Adipocyte (in vitro differentiated cells): ENCODE measurements at regions not wholly inside any gene's neighbourhood (a gene's known extent, or its start where the extent isn't known, plus 50 kb on each side); places are given as distances from the start of the nearest gene placed in this dataset.

Experiments used
- DNase-seq: peaks from one replicate; pipeline ENCODE4 v3.0.0-alpha.2; 2015; ENCODE audit warnings: low read depth
- H3K27me3 ChIP-seq: replicated peaks from 2 replicates; pipeline ENCODE4 v1.7.0; 2013; ENCODE audit warnings: mild to moderate bottlenecking, low read length, moderate library complexity; ENCODE audit not compliant: control insufficient read depth, insufficient read depth
- H3K36me3 ChIP-seq: 2 replicates; pipeline ENCODE4 v1.7.0; 2013; ENCODE audit warnings: low read length, mild to moderate bottlenecking, moderate library complexity; ENCODE audit not compliant: control insufficient read depth, insufficient read depth, severe bottlenecking
- H3K4me1 ChIP-seq: 2 replicates; pipeline ENCODE4 v1.7.0; 2013; ENCODE audit warnings: mild to moderate bottlenecking, low read length, moderate library complexity; ENCODE audit not compliant: control insufficient read depth, insufficient read depth
- H3K4me3 ChIP-seq: 2 replicates; pipeline ENCODE4 v1.7.0; 2013; ENCODE audit warnings: mild to moderate bottlenecking, low read length, moderate library complexity
- H3K9ac ChIP-seq: 2 replicates; pipeline ENCODE4 v1.7.0; 2013; ENCODE audit warnings: mild to moderate bottlenecking, low read length, moderate library complexity
- H3K9me3 ChIP-seq: 2 replicates; pipeline ENCODE4 v1.7.0; 2013; ENCODE audit warnings: mild to moderate bottlenecking, low read length, moderate library complexity; ENCODE audit not compliant: control insufficient read depth

DNA sequence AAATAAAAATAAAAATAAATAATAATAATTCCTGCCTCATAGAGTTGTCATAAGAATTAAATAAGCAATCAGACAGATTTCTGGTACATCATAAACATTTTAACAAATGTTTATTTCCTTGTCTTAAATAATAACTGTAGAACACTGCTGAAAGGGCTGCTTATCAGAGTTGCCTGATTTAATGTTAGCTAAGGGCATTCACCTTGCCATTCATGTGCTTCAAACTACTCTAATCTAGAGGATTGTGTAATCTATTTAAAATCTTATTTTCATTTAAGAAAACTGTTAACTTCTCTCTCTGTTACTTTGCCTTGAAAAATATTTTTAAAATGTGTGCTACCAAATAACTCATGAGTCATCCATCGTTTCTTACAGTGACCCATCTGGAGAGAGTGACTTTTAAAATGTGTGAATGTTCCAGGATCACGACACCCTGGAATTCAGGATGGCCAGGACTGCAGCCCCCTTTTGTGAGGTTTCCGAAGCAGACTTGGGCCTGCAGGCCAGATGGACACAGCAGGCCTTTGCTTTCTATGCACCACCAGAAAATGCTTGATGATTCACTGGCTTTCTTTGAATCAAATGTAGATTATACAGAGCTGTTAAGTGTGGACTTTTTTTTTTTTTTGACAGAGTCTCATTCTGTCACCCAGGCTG lies 109.1 kb upstream of the TNS3 start:
- H3K9ac ChIP-seq: peak overlapping the region; percentile 51
- H3K27me3 ChIP-seq: no peaks in the 10 kb centered on the region
- H3K4me3 ChIP-seq: no peak overlapping the region
- peaks cover 22% of the 10 kb centered on the region for H3K4me1 ChIP-seq
- DNase-seq: peak; percentile 61
- no peaks in the 10 kb centered on the region for H3K36me3 ChIP-seq
- H3K9me3 ChIP-seq: no peaks in the 10 kb centered on the region

DNA sequence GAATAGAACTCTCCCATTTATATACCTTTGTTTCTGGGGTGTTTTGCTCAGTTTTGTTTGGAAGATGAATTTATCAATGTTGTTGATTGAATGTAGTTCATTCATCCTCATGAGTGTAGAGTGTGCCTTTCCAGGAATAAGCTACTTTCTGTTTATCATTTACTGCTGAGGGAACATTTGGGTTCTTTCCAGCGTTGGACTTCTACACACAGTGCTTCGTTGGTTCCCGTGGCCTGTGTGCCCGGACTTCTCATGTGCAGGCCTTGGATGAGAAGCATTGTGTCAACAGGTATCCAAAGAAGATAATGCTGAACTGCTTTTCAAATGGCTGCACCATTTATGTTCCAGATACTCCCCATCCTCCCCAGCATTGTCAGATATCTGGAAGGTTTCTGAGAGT lies 107.6 kb upstream of the TNS3 start:
- Histone ChIP-seq H3K4me3 (no peak overlapping the region), H3K9ac (no peak overlapping the region), H3K27me3 (no peaks in the 10 kb centered on the region), H3K9me3 (no peaks in the 10 kb centered on the region), H3K36me3 (no peaks in the 10 kb centered on the region), H3K4me1 (peaks cover 22% of the 10 kb centered on the region)
- DNase-seq: no peak

DNA sequence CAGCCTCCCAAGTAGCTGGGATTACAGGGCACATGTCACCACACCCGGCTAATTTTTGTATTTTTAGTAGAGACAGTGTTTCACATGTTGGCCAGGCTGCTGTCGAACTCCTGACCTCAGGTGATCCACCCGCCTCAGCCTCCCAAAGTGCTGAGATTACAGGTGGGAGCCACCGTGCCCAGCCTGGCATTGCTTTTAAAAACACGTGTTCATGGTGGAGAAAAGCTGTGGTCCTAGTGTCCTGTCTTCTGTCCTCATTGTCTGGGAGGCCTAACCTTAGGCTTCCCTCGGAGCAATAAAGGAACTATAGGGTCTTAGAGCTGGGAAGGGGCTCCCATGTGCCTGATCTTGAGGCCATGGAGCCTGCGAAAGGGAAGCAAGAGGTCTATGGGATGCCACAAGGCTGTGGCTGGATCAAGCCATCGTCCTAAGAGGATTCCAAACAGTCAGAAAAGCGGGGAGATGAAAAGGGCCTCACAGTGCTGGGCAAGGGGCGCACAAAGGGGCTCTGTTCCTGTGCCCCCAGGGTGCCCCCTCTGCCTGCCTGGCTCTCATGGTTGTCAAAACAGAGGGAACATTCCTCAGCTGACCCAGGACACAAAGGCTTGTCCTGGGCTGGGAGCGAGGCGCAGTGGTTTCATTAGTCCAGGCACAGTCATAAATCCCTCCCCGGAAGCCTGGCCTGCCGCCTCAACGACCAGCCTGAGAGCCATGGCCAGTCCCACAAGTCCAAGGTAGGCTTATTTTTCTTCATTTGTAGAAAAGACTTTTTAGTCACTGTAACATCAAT lies 106.6 kb upstream of the TNS3 start:
- H3K36me3 ChIP-seq: no peaks in the 10 kb centered on the region
- no peak overlapping the region for H3K9ac ChIP-seq
- DNase-seq: no peak
- peaks cover 22% of the 10 kb centered on the region for H3K4me1 ChIP-seq
- no peak overlapping the region for H3K4me3 ChIP-seq
- no peaks in the 10 kb centered on the region for H3K9me3 ChIP-seq
- H3K27me3 ChIP-seq: peaks cover 2% of the 10 kb centered on the region

DNA sequence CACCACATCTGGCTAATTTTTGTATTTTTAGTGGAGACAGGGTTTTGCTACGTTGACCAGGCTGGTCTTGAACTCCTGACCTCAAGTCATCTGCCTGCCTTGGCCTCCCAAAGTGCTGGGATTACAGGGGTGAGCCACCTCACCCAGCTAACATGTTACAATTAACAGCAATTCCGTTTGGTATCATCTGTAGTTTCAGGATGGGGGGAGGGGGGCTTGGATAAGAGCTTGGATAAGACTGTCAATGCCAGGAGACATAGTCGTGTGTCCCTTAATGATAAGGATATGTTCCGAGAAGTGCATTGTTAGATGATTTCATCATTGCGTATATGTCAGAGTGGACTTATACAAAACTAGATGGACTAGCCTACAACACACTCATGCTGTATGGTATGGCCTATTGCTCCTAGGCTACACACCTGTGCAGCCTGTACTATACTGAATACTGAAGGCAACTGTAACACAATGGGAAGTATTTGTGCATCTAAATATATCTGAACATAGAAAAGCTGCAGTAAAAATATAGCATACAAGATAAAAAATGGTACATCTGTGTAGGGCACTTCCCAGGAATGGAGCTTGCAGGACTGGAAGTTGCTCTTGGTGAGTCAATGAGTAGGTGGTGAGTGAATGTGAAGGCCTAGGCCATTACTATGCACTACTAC lies 103.9 kb upstream of the TNS3 start:
- H3K9me3 ChIP-seq: no peaks in the 10 kb centered on the region
- no peak overlapping the region for H3K4me3 ChIP-seq
- peaks cover under 1% of the 10 kb centered on the region for H3K4me1 ChIP-seq
- no peak overlapping the region for H3K9ac ChIP-seq
- peaks cover 3% of the 10 kb centered on the region for H3K27me3 ChIP-seq
- H3K36me3 ChIP-seq: no peaks in the 10 kb centered on the region
- no peak for DNase-seq

DNA sequence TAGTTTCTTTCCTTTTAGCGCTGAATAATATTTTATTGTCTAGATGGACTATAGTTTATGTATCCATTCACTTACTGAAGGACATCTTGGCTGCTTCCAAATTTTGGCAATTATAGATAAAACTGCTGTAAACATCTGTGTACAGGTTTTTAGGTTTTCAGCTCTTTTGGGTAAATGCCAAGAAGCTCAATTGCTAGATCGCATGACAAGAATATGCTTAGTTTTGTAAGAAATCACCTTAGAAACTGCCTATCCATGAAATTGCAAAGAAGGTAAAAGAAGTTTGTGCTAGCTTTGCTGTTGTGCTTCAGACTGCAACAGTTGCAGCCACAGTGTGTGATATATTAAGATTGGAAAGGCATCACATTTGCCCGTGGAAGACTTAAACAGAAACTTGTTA lies 103.2 kb upstream of the TNS3 start:
- peaks cover 3% of the 10 kb centered on the region for H3K27me3 ChIP-seq

DNA sequence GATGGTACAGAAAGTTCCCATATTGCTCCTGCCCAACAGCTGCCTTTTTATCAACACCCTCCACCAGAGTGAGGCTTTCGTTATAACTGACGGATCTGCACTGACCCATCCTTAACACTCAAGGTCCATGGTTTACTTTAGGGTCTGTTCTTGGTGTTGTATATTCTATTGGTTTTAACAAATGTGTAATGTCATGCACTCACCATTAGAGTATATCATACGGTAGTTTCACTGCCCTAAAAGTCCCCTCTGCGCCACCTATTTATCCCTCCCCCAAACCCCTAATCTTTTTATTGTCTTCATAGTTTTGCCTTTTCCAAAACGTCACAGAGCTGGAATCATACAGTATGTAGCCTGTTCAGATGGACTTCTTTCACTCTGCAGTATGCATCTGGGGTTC lies 102.8 kb upstream of the TNS3 start:
- DNase-seq: no peak
- peaks cover 3% of the 10 kb centered on the region for H3K27me3 ChIP-seq
- H3K4me1 ChIP-seq: no peaks in the 10 kb centered on the region
- no peak overlapping the region for H3K4me3 ChIP-seq
- no peak overlapping the region for H3K9ac ChIP-seq
- no peaks in the 10 kb centered on the region for H3K36me3 ChIP-seq
- no peaks in the 10 kb centered on the region for H3K9me3 ChIP-seq

More for the DNA sequence above, 103.2 kb upstream of the TNS3 start:
- Histone ChIP-seq H3K36me3 (no peaks in the 10 kb centered on the region), H3K4me1 (no peaks in the 10 kb centered on the region), H3K4me3 (no peak overlapping the region), H3K9ac (no peak overlapping the region), H3K9me3 (no peaks in the 10 kb centered on the region)
- no peak for DNase-seq

DNA sequence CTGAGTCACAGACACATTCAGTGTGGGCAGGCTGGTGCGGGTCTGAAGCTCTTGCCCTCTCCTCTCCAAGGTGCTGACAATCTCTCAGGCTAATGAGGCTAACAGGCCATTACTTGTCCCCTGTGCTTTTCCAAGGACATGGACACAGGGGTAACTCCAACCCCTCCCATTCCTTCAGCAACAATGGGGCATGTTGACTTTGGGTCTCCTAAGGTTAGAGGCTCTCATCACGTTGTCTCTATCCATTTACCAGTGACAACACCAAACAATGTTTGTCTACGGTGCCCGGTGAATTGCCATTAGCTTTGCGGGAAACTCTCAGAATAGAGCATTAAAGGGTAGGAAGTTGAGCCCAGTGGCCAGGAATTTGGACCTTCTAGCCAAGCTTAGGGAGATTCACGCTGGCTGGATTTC lies 101.6 kb upstream of the TNS3 start:
- peaks cover 3% of the 10 kb centered on the region for H3K27me3 ChIP-seq
- no peaks in the 10 kb centered on the region for H3K9me3 ChIP-seq
- no peaks in the 10 kb centered on the region for H3K36me3 ChIP-seq
- no peak overlapping the region for H3K9ac ChIP-seq
- no peaks in the 10 kb centered on the region for H3K4me1 ChIP-seq
- no peak overlapping the region for H3K4me3 ChIP-seq
- DNase-seq: no peak

DNA sequence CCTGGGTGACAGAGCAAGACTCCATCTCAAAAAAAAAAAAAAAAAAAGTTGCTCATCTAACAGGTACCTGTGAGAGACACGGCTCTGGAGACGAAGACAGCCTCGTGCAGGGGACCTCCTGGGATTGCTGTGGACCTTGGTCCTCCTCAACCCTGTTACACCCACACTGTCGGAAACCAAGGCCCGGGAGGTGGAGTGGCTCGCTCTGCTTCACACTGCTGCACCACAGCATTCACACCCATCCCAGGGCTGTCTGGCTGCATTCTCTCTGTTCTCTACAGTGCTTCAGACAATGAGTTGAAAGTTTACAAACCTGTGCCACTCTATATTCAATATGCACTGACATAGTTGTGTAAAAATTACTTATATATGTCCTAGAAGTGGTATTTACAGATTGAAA lies 101.0 kb upstream of the TNS3 start:
- Histone ChIP-seq H3K27me3 (peaks cover 3% of the 10 kb centered on the region), H3K9me3 (no peaks in the 10 kb centered on the region), H3K36me3 (no peaks in the 10 kb centered on the region), H3K4me1 (no peaks in the 10 kb centered on the region), H3K4me3 (no peak overlapping the region), H3K9ac (no peak overlapping the region)
- DNase-seq: no peak

DNA sequence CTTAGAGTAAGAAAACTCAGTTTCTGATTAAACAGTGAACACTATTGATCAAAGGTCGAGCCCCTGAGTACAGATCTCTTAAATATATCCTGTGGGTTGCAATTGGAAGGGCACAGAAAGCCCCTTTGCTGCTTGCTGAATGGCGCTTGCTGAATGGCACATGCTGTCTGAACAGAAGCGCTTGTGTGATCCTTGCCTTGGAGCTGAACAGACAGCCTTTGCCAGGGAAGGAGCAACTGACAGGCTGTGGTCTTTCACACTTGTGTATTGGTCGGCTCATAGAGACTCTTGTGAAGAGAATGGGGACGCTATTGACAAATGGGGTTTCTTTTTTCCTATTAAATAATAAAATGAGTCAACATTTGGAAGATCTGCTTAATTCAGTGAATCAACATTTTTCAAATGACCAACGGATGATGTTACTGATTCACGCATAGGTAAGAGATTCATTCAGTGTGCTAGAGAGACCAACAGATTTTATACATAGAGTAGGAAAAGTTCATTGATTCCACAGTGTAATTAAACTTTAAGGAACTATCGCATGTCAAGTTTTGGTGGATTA lies 99.4 kb upstream of the TNS3 start:
- Histone ChIP-seq H3K4me1 (no peaks in the 10 kb centered on the region), H3K9me3 (peaks cover 12% of the 10 kb centered on the region), H3K4me3 (no peak overlapping the region), H3K36me3 (no peaks in the 10 kb centered on the region), H3K9ac (no peak overlapping the region), H3K27me3 (peaks cover 3% of the 10 kb centered on the region)
- DNase-seq: no peak

DNA sequence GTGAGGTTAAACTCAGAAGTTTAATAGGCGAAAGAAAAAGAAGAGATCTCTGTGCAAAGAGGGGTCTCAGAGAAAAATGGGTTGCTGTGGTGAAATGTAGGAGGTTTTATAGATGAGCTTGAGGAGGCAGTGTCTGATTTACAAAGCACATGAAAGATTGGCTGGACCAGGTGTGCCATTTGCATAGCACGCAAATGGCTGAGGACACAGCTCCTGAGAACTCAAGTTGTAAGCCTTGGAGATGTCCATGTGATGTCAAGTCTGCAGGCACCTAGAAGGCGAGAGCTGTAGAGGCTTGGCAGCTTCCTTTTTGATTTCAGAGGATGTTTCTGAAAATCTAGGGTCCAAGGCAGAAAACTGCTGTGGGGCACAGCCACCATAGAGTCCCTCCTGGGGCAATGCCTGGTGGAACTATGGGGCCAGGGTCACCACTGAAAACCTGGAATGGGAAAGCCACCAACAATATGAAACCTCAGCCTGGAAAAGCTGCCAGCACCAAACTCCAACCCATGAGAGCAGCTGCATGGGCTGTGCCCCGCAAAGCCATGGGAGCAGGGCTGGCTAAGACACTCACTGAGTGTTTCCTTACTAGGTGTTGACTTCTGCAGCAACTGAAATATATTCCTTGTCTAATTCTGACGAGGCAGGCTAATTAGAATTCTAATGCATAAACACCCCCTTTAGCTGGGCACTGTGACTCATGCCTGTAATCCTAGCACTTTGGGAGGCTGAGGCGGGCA lies 96.9 kb upstream of the TNS3 start:
- Histone ChIP-seq H3K36me3 (no peaks in the 10 kb centered on the region), H3K9me3 (peaks cover 12% of the 10 kb centered on the region), H3K4me1 (no peaks in the 10 kb centered on the region), H3K4me3 (no peak overlapping the region), H3K27me3 (peaks cover 3% of the 10 kb centered on the region), H3K9ac (no peak overlapping the region)
- no peak for DNase-seq

DNA sequence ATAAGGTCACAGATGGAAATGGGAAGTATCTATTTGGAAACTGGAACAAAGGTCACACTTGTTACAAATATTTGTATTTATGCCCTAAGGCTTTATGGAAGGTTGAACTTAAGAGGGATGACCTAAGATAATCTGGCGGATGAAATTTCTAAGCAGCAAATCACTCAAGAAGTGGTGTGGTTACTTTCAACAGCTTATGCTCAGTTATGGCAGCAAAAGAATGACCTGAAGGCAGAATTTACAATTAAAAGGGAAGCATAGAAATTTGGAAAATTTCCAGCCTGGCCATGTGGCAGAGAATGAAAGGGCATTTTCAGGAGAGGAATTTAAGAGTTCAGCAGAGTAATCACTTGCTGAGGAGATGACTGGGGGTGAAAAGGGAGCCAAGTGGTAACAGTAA lies 95.8 kb upstream of the TNS3 start:
- Histone ChIP-seq H3K9me3 (peaks cover 12% of the 10 kb centered on the region), H3K4me3 (no peak overlapping the region), H3K27me3 (no peaks in the 10 kb centered on the region), H3K36me3 (no peaks in the 10 kb centered on the region), H3K9ac (no peak overlapping the region), H3K4me1 (no peaks in the 10 kb centered on the region)
- DNase-seq: no peak
